ENCODE measurements at regions not wholly inside any gene's neighbourhood (a gene's known extent, or its start where the extent isn't known, plus 50 kb on each side); places are given as distances from the start of the nearest gene placed in this dataset.

GRCh38 chr20:12729326-12729725 is 279.4 kb upstream of the SPTLC3 start:
- TF ChIP-seq CTCF (conservative IDR thresholded peaks at IDR 0.05; ENCODE audit: low read depth, low read length) = no peak
- H3K4me3 ChIP-seq (ENCODE audit: low read length) = no peak overlapping the region
- DNase-seq (ENCODE audit: low read depth) = no peak

DNA sequence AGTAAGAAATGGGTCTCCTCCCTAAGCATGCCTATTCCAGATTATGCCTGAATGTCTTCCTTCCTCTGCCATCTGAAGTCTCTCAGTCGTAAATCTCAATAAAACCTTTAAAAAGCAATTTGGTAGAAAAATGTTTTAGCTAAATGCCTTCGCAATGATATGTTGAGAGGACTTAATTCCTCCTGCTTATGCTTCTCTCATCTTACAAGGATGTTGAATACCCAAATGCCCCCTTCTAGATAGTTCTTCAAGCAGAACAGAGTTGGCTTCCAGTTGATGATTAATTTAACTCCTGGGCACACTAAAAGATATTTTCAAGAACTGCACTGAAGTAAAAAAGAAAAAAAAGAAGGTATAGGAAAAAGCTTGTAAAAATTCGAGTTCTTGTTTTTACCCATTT is 275.0 kb upstream of the SPTLC3 start:
- H3K4me3 ChIP-seq (ENCODE audit: low read length) = no peak overlapping the region
- no peak for DNase-seq (ENCODE audit: low read depth)

DNA sequence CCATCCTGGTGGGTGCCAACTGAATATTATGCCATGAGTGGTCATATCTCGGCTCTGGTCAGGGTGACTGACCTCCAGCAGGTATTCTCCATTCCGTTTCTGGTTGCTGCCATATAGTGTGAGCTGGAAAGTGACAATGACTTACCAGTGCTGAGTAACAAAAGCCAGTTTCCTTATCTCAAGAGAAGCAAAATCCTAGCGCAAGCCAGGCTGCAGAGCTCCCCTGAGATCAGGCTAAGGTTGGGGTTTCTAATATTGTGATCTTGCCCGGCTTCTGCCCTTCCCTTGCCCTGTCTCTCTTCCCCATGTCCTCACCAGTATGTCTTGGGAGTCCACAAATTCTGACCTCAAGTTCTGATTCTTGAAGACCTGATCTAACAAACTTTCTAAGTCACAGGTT is 271.3 kb upstream of the SPTLC3 start:
- no peak for TF ChIP-seq CTCF (conservative IDR thresholded peaks at IDR 0.05; ENCODE audit: low read depth, low read length)
- DNase-seq (ENCODE audit: low read depth) = no peak
- no peak overlapping the region for H3K4me3 ChIP-seq (ENCODE audit: low read length)

More for the DNA sequence above, 275.0 kb upstream of the SPTLC3 start:
- no peak for TF ChIP-seq CTCF (conservative IDR thresholded peaks at IDR 0.05; ENCODE audit: low read depth, low read length)

GRCh38 chr20:12737900-12738299 is 270.9 kb upstream of the SPTLC3 start:
- no peak for DNase-seq (ENCODE audit: low read depth)
- H3K4me3 ChIP-seq (ENCODE audit: low read length) = no peak overlapping the region
- no peak for TF ChIP-seq CTCF (conservative IDR thresholded peaks at IDR 0.05; ENCODE audit: low read depth, low read length)

GRCh38 chr20:12740647-12741046 is 268.1 kb upstream of the SPTLC3 start:
- no peak for DNase-seq (ENCODE audit: low read depth)

DNA sequence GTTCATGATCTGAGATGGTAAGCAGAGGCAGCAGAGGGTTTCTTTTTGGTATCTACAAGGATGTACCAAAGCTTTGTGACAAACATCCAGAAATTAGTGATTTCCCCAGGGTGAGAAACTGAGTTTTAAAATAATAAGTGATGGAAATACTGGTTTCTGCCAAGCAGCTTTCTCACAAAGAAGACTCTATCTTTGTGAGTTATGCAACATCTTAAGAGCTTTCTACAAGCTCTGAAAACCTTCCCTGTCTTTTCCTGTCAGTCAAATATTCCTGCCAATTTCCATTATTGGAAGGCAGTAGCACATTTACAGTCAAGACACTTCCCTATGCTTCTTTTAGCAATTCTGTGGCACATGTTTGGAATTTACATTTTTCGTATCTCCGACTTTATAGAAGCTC is 264.7 kb upstream of the SPTLC3 start:
- DNase-seq (ENCODE audit: low read depth) = no peak
- no peak overlapping the region for H3K4me3 ChIP-seq (ENCODE audit: low read length)
- TF ChIP-seq CTCF (conservative IDR thresholded peaks at IDR 0.05; ENCODE audit: low read depth, low read length) = no peak

More at GRCh38 chr20:12740647-12741046, 268.1 kb upstream of the SPTLC3 start:
- no peak overlapping the region for H3K4me3 ChIP-seq (ENCODE audit: low read length)
- TF ChIP-seq CTCF (conservative IDR thresholded peaks at IDR 0.05; ENCODE audit: low read depth, low read length) = no peak

- TF ChIP-seq CTCF (conservative IDR thresholded peaks at IDR 0.05; ENCODE audit: low read depth, low read length) = no peak
- DNase-seq (ENCODE audit: low read depth) = no peak
- H3K4me3 ChIP-seq (ENCODE audit: low read length) = no peak overlapping the region
These were observed 260.3 kb upstream of the SPTLC3 start for GRCh38 chr20:12748359-12748994.
